Right renal pelvis (tissue), 4 donors: ENCODE measurements at regions not wholly inside any gene's neighbourhood (a gene's known extent, or its start where the extent isn't known, plus 50 kb on each side); places are given as distances from the start of the nearest gene placed in this dataset.

Experiments used
- DNase-seq, 4 donors: peaks; one replicate each; pipeline ENCODE4 v3.0.0-alpha.2; 2013; ENCODE audit warnings: low read depth in 4 of 4, low spot score in 3 of 4, missing footprints in 1 of 4

DNA sequence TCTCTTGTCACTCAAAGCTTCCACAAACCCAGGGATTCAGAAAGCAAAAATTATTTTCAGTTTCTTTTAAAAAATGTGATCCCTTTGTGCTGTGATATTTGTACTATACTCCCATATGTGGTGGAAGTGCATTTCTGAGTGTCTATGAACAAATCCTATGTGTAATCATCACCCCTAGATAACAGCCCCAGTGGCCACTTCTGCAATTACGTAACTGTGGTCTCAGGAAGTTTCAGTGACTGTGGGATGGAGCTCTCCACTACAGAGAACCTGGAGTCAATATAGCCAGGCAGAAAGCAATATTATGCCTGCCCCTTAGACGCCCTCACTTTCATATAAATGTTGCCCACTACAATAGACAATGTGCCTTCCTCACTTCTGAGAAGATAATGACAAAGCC, 1101.7 kb upstream of the GHITM start:
- no peak for DNase-seq

DNA sequence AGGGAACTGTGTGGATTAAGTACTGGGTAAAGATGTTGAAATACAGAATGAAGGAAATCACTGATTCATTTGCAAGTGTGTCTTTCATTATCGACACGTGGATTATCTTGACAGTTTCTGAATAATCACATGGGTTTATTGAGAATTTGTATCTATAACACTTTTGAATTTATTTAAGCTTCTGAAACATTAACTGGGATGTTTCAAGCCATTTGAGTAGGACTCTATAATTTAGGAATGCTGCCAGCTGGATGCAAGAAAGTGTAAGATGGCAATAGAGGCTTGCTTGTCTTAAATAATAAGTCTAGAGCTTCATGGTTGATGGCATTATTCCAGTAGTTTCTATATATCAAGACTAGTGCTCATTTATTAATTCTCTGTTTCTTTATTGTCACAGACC, 1100.7 kb upstream of the GHITM start:
- no peak for DNase-seq

DNA sequence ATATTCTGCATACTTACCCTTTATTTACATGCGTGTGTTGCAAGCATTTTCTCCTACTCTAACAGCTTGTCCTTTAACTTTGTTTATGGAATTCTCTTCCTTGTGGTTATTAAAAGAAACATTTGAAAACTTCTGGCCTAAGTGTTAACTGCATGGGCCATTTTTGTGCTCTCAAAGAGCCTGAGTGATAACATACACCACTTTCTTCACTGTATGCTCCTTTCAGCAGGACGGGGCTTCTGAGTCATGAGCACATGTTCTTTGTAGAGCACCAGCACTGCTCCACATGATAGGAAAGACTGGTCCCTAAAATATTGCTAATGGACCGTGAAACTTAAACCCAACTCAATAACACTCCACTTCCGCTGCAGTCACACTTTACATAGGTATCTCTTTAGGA, 1093.6 kb upstream of the GHITM start:
- DNase-seq: no peak

DNA sequence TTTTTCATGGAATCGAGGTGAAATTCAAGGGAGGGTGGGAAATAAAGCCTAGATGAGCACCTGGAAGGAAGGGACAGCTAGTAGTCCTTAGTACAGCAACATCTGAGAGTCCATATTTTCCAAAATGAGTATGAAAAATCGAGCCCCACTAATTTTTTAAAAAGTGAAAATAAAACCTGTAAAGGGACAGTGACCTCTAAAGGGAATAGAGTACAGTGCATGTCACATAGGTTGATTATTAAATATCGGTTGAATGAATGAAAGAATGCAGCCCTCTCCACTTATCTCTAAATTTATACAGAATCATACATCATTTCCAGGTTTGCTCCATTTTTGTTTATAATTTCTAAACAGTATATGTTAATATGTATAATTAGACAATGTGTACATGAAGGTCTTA, 1088.5 kb upstream of the GHITM start:
- DNase-seq: no peak

DNA sequence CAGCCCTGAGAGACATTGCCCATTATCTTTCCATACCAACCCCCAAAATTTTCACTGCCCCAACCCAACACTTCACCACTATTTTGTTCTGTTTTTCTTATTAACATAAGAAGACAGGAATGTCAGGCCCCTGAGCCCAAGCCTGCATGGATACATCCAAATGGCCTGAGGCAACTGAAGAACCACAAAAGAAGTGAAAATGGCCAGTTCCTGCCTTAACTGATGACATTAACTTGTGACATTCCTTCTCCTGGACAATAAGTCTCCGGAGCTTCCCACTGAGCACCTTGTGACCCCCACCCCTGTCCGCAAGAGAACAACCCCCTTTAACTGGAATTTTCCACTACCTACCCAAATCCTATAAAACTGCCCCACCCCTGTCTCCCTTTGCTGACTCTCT, 1076.4 kb upstream of the GHITM start:
- no peak for DNase-seq

DNA sequence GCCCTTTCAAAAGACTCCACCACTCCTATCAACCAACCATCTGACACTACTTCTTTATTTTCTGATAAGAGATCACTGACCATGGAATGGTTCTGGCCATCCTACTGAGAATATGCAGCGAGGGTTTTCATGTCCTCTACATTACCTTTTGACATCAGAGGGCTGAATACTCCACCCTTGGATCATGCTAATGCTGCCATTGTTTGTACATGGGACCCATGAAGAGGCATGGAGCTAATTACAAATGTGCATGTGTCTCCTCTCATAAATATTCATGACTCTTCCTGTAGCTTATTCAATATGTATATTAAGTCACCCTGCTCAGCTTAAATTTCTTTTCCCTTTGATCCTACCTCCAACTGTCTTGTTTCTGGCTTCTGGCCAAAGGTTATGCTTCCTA, 1065.8 kb upstream of the GHITM start:
- DNase-seq: no peak

DNA sequence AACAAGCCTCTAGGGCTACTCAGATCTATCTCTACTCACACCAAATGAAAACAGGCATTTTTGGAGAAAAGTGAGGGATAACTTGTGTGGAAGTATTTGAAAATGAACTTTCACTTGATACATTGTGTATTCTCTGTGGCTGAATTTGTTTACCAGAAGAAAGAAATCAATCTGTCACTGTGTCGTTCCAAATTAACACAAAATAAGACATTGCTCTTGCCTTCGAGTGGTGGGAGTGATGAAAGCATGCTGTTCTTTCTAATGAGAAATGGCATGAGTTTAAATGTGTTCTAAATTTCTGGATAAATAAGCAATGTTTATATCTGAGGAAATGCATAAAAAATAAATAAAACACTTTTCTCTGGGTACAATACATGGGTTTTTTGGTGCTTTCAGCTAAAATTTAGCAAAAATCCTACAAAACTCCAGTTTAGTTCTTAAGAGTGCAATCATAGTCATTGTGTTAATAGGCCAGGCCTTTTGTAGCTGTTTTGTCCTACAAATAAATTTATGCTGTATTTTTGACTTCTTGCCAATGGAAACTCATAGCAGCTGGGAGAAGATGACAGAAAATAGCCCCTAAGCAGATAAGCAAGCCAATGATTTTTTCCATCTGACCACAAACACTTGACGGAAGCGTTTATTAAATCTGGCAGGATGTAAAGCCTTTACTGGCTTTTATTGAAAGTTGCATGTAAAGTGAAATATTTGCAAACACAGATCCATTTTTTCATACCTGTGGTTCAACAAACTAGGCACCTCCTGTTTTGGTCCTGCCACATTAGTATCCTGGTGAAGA, 1064.1 kb upstream of the GHITM start:
- peak; percentile 13 to 72 (median 51) for DNase-seq

DNA sequence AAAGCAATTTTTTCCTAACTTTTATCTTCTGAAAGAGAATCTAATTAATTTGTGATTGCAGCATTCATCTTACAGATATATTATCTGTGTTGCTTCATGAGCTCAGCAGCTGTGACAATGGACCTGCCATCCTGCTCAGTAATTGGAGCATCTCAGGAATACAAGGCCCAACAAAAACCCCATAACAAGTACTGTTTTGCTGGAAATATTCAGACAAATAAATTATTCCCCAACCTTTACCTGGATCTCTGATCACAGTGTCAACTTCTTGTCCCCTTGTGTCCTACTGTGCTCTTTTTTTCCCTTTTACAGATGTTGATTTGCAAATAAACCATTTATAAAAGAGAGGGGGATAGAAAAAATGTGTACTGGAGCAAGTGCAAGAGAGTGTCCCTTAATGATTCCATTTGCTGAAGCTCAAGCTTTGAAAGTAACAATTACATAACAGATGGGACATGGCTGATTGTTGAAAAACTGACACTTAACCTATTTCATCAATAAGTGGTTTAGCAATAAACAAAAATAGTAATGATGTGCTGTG, 1063.4 kb upstream of the GHITM start:
- DNase-seq: no peak

DNA sequence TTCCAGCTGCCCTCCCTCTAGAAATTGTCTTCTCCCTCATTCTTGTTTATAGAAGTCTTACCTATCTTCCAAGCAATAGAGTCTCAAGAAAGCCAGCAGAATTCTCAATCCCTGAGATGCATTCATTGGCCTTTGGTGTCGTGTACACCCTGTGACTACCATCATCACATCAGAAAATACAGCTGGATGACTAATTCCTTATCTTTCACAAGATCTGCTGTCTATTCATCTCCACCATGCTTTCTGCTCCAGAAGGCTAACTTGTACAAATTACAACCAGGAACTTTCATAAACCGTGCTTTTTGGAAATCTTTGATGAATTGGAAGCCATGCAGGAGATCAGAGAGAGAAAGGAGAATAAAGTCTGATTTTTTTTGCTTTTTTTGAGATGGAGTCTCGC, 1062.9 kb upstream of the GHITM start:
- DNase-seq: no peak

DNA sequence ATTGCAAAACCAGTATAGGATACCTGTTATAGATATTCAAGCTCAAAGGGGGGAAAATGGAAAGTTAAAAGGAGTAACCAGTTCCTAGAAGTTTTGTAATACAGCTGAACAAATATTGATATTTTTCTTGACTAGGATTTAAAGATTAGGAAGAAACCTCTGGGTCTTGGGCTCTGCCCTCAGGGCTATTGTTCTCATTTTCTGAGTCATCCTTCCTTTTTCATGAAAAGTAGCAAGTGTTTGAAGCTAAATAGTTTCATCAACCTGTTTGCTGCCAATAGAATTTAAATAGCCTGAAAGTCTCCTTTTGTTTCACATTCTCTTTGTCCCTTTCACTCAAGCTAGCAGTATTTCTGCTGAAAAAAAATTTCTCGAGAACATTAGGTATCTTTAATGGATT, 1061.1 kb upstream of the GHITM start:
- no peak for DNase-seq

DNA sequence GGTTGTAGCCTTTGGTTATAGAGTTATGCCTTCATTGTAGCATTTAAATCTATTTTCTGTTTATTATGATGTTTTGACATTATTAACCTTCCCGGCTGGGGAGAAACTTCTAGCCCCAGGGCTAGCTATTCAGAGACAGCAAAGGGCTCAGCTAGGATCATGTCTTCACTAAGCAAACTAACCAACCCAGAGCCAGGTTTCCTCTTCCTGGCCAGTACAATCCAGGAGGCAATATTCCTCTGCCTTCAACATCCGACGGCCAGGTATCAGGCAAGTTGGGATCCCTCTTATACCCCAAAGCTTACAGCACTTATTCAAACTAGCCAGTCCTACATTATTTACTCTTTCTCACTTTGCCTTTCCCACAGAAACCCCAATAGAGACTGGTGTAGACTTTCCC, 1060.7 kb upstream of the GHITM start:
- no peak for DNase-seq

DNA sequence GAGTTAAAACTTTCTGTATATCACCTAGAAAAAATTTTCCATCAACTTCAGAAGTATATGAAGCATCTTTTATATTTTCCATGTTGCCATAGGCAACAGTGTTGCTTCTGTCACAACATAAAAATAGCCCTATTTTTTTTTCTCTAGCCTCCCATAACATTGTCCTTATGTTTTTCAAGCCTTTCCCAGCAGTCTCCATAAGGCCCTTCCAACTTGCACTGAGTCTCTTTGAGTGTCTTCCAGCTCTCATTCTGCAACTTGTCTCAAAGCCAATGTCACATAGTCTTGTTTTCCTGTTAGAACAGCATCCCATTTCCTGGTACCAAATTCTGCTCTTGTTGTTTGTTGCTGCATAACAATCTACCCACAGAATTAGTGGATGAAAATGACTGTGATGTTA, 1055.5 kb upstream of the GHITM start:
- peak in 1 of 4 donors; percentile 7 for DNase-seq

DNA sequence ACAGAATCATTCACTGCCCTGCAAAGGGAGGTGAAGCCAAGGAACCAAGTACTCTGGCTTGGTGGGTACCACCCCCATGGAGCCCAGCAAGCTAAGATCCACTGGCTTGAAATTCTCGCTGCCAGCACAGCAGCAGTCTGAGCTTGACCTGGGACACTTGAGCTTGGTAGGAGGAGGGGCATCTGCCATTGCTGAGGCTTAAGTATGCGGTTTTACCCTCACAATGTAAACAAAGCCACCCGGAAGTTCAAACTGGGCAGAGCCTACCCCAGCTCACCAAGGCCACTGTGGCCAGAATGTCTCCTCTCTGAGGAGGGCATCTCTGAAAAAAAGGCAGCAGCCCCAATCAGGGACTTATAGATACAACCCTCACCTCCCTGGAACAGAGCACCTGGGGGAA, 1050.0 kb upstream of the GHITM start:
- DNase-seq: no peak

DNA sequence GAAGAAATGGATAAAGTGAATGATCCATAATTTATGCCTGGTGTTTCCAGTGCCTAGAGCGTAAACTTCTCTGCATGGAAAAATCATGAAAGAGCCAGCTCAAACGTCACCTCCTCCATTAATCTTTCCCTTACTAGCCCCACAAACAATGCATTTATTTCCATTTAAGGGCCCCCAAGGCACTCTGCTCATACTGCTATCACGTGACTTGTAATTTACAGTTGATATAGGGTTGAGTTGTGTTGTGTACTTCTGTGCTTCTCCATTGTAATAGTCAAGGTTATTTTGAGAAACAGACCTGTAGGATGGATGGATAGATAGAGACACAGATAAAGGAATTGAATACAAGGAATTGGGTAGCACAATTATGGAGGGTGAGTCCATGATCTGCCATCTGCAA, 1034.7 kb upstream of the GHITM start:
- no peak for DNase-seq

DNA sequence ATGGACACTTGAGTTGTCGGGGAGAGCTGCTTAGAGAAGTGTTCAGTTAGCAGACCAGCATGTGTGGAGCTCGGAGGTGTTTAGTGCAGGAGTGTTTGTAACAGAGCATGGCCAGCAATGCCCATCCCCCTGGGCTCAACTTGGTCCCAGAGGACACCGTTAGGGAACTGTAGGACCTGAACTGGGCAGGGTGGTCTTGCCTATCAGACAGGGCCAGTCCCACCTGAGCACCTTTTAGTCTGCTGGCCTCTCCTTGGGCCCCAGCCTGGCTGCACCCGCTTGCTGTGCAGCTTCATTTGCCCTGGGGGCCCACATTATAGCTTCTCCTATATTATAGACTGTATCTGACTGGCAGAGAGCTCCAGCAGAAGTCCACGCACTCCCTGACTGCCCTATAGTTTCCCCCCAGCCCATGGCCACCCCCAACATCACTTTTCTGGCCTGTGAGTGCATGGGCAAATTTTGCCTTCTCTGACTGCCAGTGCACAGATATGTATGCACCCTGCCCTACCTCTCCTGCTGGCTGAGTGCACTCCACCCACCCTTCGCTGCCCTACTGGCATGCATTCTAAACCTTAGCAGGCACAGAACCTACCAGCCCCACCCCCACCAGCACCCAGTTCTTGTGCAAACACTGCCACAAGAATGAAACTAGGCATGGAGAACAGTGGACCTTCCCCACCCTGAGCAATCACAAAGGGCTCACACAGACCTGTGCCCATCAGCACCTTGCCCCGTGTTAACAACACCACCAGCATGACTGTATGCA, 1030.6 kb upstream of the GHITM start:
- DNase-seq: no peak

DNA sequence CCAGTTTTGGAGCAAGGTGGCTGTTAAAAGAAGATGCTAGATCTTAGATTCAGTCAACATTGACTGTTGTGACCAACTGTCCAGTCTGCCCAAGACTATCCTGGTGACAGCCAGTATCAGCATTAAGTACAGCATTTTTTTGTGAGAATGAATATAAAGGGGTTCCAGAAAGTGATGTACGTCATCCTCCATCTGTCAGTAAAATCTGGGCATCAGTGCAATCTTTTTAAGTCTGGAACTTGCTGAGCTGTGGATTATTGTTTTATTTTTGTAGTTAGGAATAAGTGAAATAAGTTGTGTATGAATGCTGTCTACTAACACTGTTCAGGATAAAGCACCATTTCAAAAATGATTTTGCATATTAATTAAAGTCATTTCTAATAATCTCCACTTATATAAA, 1020.0 kb upstream of the GHITM start:
- no peak for DNase-seq

DNA sequence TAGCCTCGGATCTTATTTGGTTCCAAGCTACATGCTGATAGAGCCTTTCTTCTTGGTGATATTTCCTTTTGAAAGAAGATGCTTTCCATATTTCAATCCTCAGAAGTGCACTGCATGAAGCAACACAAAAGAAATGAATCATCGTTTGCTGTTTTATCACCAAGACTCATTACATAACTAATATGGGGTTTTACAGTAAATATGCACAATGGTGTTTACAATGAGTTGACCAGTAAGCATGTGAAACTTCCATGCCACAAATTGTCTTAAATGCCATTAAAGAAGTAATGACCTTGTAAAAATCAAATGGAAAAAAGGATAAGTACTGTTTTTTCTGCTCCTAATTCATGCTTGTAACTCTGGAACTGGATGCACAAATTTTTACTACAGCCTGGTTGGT, 1017.0 kb upstream of the GHITM start:
- DNase-seq: no peak

DNA sequence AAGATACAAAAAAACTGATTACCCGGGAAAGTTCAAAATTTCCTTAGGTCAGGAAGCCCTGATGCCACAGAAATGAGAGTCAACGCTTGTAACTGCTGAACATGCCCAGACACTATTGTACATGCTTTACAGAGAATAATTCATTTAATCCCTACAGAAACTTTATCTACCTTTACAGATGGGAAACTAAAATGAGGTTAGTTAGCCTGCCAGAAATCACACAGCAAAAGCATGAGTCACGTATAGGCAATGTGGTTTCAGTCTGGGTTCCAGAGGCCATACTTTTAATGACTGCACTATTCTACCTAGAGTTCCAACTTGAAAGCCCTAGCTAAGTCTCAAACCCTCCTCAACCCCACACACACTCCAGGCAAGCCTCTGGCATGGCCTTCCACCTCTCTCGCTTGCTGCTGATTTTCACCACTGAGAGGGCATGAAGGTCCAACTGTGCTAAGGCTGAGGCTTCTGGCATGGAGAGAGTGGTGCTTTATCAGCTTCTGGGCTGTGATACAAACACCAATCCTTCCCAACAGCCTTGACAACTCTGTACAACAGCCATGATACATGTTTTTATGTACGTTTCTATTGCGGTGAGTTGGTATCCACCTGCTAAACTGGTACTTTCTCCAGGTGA, 1011.2 kb upstream of the GHITM start:
- no peak for DNase-seq

DNA sequence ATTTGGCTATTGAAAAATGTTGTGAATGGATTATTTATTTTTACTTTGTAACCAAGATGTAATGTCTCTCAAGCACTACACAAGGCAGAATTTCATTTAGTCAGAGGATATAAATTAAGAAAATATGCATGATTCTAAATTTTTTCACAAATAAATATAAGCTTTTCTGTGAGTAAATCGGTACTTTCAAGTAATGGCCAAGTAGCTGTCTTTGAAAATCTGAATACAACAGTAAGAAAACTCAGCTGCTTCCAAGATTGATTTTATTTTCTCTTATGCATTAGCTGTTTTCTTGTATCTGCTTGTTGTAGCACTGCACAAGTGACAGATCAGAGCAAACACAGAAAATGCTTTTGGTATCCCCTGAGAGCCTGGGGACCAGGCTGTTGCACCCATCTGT, 998.5 kb upstream of the GHITM start:
- no peak for DNase-seq

DNA sequence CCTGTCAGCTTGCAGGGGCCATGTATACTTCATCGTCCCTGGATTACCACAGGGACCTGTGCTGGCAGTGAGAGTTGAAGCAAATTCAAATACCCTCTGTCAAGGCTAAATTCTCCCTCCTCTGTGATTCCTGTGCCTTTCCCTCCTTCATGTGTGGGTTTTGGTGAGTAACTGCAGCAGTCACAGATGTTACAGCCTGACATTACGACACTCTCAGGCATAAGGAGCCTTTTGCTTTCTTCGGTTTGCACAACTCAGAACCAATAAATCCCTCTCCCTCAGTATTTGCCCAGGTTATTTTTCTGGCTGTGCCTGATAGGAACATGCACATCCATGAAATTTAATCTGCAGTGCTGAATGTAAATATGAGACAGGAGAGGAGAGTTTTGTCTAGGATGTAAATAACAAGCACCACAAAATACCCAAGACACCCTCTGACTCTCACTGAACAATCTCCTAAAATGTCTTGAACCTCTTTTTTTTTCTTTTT, 997.2 kb upstream of the GHITM start:
- DNase-seq: no peak

DNA sequence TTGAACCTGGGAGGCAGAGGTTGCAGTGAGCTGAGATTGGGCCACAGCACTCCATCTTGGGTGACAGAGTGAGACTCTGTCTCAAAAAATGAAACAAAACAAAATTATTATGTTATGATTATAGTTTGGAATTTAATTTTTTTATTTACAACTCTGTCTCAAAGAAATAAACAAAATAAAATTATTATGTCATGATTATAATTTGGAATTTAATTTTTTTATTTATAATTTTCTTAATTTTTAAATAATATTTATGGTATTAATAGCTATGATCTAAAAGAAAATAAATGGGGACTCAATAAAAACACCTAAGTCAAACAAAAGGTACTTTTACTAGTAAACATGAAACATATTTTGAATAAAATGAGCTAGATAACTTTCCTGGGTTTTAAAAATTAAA, 994.8 kb upstream of the GHITM start:
- DNase-seq: no peak
